ENCODE measurements at regions not wholly inside any gene's neighbourhood (a gene's known extent, or its start where the extent isn't known, plus 50 kb on each side); places are given as distances from the start of the nearest gene placed in this dataset.

GRCh38 chr2:2771721-2772411 lies 440.8 kb upstream of the MYT1L start:
- H3K27me3 Mint-ChIP-seq, result no peaks in the 10 kb centered on the region
- no peak overlapping the region for H3K4me3 ChIP-seq (ENCODE audit: low read length)
- H3K27ac ChIP-seq (ENCODE audit: low read depth in 1 of 2, low read length in 2 of 2), result no peak overlapping the region
- H3K4me1 ChIP-seq (ENCODE audit: insufficient read depth, low read length), result no peaks in the 10 kb centered on the region
- POLR2A ChIA-PET, result no interaction called here
- no peaks in the 10 kb centered on the region for H3K9me3 Mint-ChIP-seq
- H3K36me3 ChIP-seq (ENCODE audit: insufficient read depth, low read length), result no peaks in the 10 kb centered on the region
- intact Hi-C loops (cut with DNase I, micrococcal nuclease), result no loop called here
- ATAC-seq (ENCODE audit: poor library complexity) (no peak), DNase-seq (no peak)
- H3K27me3 ChIP-seq (ENCODE audit: control insufficient read depth in 1 of 2, insufficient read depth in 2 of 2, low read length in 2 of 2), result no peaks in the 10 kb centered on the region
- no peaks in the 10 kb centered on the region for H3K4me1 Mint-ChIP-seq (ENCODE audit: low read depth)
- H3K9me3 ChIP-seq (ENCODE audit: control insufficient read depth in 1 of 2, insufficient read depth in 1 of 2, low read length in 2 of 2), result peaks cover 0 to 7% of the 10 kb centered on the region in 2 experiments
- TF ChIP-seq, protein P1, sequence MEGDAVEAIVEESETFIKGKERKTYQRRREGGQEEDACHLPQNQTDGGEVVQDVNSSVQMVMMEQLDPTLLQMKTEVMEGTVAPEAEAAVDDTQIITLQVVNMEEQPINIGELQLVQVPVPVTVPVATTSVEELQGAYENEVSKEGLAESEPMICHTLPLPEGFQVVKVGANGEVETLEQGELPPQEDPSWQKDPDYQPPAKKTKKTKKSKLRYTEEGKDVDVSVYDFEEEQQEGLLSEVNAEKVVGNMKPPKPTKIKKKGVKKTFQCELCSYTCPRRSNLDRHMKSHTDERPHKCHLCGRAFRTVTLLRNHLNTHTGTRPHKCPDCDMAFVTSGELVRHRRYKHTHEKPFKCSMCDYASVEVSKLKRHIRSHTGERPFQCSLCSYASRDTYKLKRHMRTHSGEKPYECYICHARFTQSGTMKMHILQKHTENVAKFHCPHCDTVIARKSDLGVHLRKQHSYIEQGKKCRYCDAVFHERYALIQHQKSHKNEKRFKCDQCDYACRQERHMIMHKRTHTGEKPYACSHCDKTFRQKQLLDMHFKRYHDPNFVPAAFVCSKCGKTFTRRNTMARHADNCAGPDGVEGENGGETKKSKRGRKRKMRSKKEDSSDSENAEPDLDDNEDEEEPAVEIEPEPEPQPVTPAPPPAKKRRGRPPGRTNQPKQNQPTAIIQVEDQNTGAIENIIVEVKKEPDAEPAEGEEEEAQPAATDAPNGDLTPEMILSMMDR (IDR thresholded peaks at IDR 0.05), result no peak
- no peak overlapping the region for H3K27ac Mint-ChIP-seq
- no peaks in the 10 kb centered on the region for H3K36me3 Mint-ChIP-seq (ENCODE audit: low read depth)
- no peak overlapping the region for H3K4me3 Mint-ChIP-seq
- CTCF ChIA-PET, result no interaction called here

DNA sequence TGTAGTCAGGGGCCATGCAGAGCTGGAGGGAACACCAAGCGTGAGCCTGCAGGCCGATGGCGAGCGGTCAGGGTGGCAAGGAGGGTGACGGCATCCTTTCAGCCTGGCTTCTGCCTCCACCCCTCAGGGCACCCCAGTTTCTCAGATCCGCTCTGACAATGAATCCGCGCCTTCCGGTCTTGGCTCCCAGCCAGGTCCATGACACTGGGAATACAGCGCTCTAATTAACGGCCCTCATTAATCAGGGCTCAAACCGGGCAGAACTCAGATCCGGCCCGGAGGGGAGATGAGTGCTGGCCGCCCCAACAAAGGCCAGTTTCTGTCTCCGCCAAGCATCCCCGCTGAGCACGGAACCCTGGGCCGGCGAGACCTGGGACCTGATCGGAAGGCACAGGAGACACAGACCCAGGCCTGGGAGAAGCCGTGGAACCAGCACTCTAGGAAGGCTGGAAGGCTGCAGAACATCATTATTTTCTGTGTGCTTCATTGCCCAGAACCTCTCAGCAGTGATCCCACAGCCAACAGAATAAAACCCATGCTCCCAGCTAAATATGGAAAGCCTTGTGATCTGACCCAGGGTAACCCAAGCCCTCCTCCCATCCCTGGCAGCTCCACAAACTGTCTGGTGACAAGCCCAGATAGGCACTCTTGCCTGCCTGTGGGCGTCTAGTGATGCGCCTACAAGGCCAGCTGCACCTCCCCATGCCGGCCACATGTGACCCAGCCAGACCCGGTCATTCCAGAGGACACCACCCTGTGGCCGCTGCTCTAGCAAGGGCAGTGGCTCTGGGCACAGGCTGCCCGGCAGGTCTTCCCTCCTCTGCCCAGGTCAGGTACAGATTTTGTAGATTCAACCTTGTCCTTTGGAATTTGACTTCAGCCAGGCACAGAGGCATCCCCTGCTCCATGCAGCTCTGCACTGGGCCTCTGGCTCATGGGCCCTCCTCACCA lies 438.7 kb upstream of the MYT1L start:
- no peak for ATAC-seq (ENCODE audit: poor library complexity)
- H3K36me3 Mint-ChIP-seq (ENCODE audit: low read depth), result no peaks in the 10 kb centered on the region
- Histone ChIP-seq H3K36me3 (ENCODE audit: insufficient read depth, low read length) (no peaks in the 10 kb centered on the region), H3K4me3 (ENCODE audit: low read length) (no peak overlapping the region), H3K4me1 (ENCODE audit: insufficient read depth, low read length) (no peaks in the 10 kb centered on the region), H3K27me3 (ENCODE audit: control insufficient read depth in 1 of 2, insufficient read depth in 2 of 2, low read length in 2 of 2) (no peaks in the 10 kb centered on the region), H3K27ac (ENCODE audit: low read depth in 1 of 2, low read length in 2 of 2) (no peak overlapping the region), H3K9me3 (ENCODE audit: control insufficient read depth in 1 of 2, insufficient read depth in 1 of 2, low read length in 2 of 2) (peaks cover 0 to 14% of the 10 kb centered on the region in 2 experiments)
- H3K4me1 Mint-ChIP-seq (ENCODE audit: low read depth), result no peaks in the 10 kb centered on the region
- intact Hi-C loops (cut with DNase I, micrococcal nuclease), result no loop called here
- TF ChIP-seq, protein P1 (IDR thresholded peaks at IDR 0.05), result no peak
- H3K9me3 Mint-ChIP-seq, result no peaks in the 10 kb centered on the region
- ChIA-PET CTCF (no interaction called here), POLR2A (no interaction called here)
- H3K27me3 Mint-ChIP-seq, result no peaks in the 10 kb centered on the region
- no peak for DNase-seq
- no peak overlapping the region for H3K27ac Mint-ChIP-seq
- H3K4me3 Mint-ChIP-seq, result no peak overlapping the region

GRCh38 chr2:2768476-2768875 lies 437.4 kb upstream of the MYT1L start:
- H3K9me3 Mint-ChIP-seq, result no peaks in the 10 kb centered on the region

More at GRCh38 chr2:2768476-2768875, 437.4 kb upstream of the MYT1L start:
- Histone ChIP-seq H3K9me3 (ENCODE audit: control insufficient read depth in 1 of 2, insufficient read depth in 1 of 2, low read length in 2 of 2) (peaks cover 0 to 10% of the 10 kb centered on the region in 2 experiments), H3K36me3 (ENCODE audit: insufficient read depth, low read length) (no peaks in the 10 kb centered on the region), H3K4me1 (ENCODE audit: insufficient read depth, low read length) (no peaks in the 10 kb centered on the region), H3K27me3 (ENCODE audit: control insufficient read depth in 1 of 2, insufficient read depth in 2 of 2, low read length in 2 of 2) (no peaks in the 10 kb centered on the region), H3K27ac (ENCODE audit: low read depth in 1 of 2, low read length in 2 of 2) (no peak overlapping the region), H3K4me3 (ENCODE audit: low read length) (no peak overlapping the region)
- Mint-ChIP-seq H3K36me3 (ENCODE audit: low read depth) (no peaks in the 10 kb centered on the region), H3K27me3 (no peaks in the 10 kb centered on the region), H3K4me1 (ENCODE audit: low read depth) (no peaks in the 10 kb centered on the region), H3K27ac (no peak overlapping the region), H3K4me3 (no peak overlapping the region)
- ATAC-seq (ENCODE audit: poor library complexity), result no peak
- TF ChIP-seq, protein P1 (IDR thresholded peaks at IDR 0.05), result no peak
- intact Hi-C loops (cut with DNase I, micrococcal nuclease), result no loop called here
- POLR2A ChIA-PET, result no interaction called here
- CTCF ChIA-PET, result no interaction called here
- no peak for DNase-seq

Data from CD4-positive, alpha-beta T cell (primary cell).